SU-DHL-6 (cell line): ENCODE measurements at regions not wholly inside any gene's neighbourhood (a gene's known extent, or its start where the extent isn't known, plus 50 kb on each side); places are given as distances from the start of the nearest gene placed in this dataset.

Experiments
- EZH2phosphoT487 ChIP-seq: fragments of 200-600 bp; sonication (generic), shearing (Covaris generic); conservative IDR thresholded peaks from 2 replicates; pipeline ENCODE4 v1.6.1; 2018; ENCODE audit warnings: mild to moderate bottlenecking, antibody characterized with exemption, low read length, moderate library complexity, mixed read lengths
- TF ChIP-seq, protein P1 (sequence below): fragments of 200-600 bp; sonication (generic); IDR thresholded peaks from one replicate; pipeline ENCODE4 v1.5.1; 2017; ENCODE audit warnings: antibody characterized with exemption, mild to moderate bottlenecking, low read length, moderate library complexity; ENCODE audit not compliant: insufficient read depth, poor library complexity, severe bottlenecking

DNA sequence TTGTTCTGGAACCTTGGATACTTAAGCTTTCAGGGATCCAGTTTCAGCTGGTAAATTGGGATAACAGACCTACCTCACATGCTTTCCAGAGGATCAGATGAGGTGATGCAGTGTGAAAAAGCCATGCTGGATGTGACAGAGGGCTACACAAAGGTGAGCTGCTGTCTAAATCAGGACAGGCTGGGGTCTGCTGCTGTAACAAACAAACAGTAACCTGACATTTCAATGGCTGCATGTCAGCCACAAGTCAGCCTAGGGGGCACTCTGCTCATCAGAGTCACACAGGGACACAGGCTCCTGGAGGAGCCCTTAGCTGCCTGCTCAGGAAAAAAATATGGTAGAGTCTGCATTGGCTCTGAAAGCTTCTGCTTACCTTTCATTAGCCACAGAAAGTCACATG is 66.7 kb upstream of the EGFLAM start:
- TF ChIP-seq, protein P1, sequence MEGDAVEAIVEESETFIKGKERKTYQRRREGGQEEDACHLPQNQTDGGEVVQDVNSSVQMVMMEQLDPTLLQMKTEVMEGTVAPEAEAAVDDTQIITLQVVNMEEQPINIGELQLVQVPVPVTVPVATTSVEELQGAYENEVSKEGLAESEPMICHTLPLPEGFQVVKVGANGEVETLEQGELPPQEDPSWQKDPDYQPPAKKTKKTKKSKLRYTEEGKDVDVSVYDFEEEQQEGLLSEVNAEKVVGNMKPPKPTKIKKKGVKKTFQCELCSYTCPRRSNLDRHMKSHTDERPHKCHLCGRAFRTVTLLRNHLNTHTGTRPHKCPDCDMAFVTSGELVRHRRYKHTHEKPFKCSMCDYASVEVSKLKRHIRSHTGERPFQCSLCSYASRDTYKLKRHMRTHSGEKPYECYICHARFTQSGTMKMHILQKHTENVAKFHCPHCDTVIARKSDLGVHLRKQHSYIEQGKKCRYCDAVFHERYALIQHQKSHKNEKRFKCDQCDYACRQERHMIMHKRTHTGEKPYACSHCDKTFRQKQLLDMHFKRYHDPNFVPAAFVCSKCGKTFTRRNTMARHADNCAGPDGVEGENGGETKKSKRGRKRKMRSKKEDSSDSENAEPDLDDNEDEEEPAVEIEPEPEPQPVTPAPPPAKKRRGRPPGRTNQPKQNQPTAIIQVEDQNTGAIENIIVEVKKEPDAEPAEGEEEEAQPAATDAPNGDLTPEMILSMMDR, result no peak
- TF ChIP-seq EZH2phosphoT487, result no peak
